SK-MEL-5 (cell line): ENCODE measurements at regions not wholly inside any gene's neighbourhood (a gene's known extent, or its start where the extent isn't known, plus 50 kb on each side); places are given as distances from the start of the nearest gene placed in this dataset.
A peak's percentile ranks its signal among the peaks of the same experiment; 100 is the strongest.
"Not testable (repeated sequence)": the region's sequence is repeated elsewhere in the genome, so short reads cannot be mapped to it uniquely, and the experiment has no call there.

ENCODE experiments used
- DNase-seq: peaks from one replicate; pipeline ENCODE4 v3.0.0-alpha.2; 2016; ENCODE audit warnings: low read depth, low spot score
- in situ Hi-C: cut with HindIII; loops from 2 replicates; pipeline ENCODE4 v1.10.0; 2016; ENCODE audit warnings: low sequenced_read_pairs, high pct_unique_total_duplicates, low pct_unique_long_range_greater_than_20kb

DNA sequence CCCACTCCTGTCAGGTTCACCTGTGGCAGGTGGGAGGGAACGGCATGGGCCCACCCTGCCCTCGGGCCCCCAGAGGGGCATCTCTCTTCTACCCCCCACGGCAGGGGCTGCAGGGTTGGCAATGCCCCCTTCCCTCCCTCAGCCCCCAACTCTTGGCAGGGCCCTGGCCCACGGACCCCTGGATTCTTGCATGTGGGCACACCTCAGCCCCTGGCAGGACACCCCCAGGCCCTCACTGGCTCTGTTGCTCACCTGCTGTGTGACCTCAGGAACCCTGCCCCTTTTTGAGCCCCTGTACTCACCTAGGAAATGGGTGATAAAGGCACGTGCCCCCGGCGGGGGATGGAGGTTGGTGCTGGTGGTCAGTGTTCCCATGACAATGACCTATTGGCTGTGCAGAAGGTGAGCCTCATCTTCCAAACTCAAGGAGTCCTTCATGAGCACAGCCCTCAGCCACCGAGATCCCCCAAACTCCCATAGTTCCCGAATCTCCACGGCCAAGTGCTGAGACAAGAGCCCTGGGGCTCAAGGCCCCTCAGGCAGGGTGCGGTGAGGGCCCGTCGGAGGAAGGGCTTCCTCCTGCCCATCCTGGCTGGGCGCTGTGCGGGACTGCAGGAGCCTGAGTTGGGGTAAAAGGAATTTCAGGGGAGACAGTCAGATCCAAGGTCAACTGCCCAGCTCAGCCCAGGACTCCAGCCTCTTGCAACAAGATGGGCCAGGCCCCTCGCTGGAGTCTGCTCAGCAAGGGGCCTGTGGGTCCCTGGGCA is 198.2 kb downstream of the IGLL1 start:
- no peak for DNase-seq
- in situ Hi-C loops: no loop called here

DNA sequence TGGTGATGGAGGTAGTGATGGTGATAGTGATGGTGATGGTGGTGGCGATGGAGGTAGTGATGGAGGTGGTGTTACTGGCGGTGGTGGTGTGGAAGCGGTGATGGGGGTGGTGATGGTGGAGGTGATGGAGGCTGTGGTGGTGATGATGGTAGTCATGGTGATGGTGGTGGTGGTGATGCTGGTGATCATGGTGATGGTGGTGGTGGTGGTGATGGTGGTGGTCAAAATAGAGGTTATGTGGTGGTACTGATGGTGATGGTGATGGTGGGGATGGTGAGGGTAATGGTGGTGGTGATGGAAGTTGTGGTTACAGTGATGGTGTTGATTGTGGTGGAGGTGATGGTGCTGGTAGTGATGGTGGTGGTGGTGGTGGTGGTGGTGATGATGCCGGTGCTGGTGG is 199.2 kb downstream of the IGLL1 start:
- in situ Hi-C loops: no loop called here
- no peak for DNase-seq

DNA sequence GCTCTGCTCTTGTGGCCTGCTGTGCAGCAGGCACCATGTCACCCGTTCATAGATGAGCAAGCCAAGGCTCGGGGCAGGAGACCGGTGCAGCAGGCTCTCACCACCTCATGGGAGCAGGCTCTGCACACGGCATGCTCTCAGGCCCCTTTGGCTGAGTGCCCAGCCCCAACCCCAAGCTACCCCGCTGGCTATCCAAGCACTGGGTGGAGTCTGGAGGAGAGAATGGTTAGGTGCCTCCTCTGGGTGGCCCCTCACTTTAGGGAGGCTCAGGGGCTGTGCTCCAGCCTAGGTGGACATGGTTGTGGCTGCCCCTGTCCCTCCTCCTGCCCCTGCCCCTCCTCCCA is 199.9 kb downstream of the IGLL1 start:
- no peak for DNase-seq
- in situ Hi-C loops: no loop called here

DNA sequence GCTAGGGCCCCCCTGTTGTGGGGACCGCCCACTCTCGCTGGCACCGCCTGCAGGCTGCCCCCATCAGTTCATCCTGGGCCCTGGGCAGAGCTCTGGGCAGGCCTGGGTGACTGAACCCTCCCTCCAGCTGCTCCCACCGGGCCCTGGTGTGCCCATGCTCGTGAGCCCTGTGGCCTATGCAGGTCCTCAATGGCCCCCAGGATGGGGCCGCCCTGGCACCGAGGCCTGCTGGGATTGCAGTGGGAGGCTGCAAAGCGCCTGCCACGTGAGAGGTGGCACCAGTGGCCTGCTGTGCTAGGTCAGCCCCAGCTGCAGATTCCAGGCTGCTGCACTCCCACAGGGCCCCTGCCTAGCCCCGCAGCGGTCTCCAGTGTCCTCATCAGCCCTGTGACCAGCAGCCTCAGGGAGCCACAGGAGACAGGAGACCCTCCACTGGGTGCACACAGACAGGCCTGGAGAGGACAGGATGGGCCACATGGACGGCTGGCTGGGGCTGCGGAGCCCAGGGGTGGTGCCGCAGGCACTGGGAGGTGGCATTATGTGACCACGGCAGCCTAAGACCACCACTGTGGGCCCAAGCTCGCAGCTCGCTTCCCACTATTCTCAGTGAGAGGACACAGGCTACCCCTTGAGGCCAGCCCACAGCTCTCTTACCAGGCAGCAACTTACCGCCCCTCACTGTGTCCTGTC is 199.4 kb downstream of the BCR start:
- in situ Hi-C loops, DNase-seq: not testable (repeated sequence)

DNA sequence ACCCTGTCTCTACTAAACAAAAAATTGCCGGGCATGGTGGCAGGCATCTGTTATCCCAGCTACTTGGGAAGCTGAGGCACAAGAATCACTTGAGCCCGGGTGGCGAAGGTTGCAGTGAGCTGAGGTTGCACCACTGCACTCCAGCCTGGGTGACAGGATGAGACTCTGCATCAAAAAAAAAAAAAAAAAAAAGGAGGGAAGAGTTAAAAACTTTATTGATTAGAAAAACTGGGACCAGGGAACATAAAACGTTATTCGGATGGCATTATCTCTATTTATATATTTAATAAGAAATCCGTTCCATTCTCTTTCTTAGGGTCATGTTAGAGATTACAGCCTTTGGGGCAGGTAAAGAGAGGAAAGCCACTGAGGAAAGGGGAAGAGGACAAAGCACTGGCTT is 197.5 kb downstream of the BCR start:
- no peak for DNase-seq
- in situ Hi-C loops: no loop called here

DNA sequence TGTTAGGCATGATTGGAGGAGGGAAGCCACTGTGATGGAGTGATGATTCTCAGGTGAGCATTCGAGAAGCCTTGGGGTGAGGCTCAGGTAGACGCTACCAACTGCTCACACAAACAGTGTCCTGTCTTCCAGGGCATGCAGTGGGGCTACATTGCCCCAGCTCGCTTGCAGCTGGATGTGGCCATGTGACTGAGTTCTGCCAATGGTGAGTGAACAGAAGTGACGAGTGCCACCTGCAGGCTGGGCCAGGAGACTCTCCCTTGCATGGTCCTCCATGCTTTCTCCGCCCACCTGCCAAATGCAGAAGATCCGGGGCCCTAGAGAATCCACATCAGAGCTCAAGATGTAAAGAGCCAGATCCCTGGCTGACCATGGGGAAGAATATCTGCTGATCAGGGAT is 195.9 kb downstream of the BCR start:
- in situ Hi-C loops: no loop called here
- DNase-seq: peak; percentile 81

DNA sequence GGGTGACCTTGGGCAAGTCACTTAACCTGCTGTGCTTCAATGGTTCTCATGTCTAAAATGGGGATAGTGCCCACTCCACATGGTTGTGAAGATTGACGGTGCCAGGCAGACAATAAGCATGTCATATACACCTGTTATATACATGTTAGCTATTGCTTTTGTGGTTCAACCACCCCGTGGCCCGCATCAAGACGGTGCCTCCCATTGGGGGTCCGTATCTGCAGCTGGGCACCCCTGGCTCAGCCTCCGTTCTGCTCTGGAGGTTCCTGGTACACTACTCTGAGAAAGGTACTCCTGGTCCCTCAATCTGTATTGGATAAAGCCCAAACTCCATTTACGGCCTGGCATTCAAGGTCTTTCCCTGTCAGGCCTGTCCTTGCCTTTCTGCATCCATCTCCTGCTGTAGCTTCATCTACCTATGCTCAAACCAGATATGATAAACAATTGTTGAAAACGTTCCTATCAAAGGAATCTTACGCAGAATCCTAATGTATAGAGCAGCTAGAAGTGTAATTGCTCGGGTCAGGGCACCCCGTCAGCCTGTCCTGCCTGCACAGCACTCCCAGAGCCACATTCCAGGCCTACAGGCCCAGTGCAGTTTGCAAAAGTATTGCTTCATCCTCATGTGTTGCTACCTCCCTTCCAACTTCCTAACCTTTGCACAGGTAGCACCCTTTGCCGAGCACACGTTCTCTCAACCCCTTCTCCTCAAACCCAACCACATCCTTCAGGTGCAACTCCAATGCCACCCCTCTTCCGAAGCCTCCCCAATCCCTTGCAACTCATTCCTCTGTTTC is 194.9 kb downstream of the BCR start:
- no peak for DNase-seq
- in situ Hi-C loops: no loop called here

DNA sequence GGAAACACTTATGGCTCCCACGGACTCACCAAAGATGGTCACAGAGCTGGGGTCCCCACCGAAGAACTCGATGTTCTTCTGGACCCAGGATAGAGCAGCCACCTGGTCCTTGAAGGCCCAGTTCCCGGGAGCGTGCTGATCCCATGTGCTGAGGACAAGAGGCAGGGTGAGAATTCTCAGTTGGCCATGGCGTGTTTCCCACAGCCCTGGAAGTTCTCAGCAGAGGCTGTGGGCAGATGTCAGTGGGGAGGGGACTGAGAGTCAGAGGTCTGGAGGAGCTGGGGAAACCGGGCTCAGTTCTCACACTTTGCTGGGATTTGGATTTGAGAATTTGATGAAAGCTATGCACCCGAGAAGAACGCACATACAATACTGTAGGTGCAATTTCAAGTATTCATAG is 193.3 kb downstream of the BCR start:
- in situ Hi-C loops: no loop called here
- no peak for DNase-seq

DNA sequence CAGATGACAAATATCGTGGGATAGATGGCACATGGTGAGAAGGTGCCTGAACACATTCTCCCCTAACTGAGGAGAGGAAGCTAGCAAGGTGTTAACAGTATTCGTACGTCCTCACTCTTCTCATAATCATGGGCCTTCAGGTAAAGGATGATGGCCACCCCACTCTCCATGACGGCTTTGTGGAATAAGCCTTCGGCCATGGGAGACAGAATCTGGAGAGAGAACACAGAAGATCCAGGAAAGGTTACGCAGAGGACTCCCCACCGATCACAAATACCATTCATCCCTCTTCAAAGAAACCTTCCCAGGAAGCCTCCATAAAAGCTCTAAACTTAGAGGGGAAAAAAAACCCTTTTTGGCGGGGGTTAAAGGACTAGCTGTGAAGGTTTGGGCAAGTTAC is 189.9 kb downstream of the BCR start:
- in situ Hi-C loops: no loop called here

DNA sequence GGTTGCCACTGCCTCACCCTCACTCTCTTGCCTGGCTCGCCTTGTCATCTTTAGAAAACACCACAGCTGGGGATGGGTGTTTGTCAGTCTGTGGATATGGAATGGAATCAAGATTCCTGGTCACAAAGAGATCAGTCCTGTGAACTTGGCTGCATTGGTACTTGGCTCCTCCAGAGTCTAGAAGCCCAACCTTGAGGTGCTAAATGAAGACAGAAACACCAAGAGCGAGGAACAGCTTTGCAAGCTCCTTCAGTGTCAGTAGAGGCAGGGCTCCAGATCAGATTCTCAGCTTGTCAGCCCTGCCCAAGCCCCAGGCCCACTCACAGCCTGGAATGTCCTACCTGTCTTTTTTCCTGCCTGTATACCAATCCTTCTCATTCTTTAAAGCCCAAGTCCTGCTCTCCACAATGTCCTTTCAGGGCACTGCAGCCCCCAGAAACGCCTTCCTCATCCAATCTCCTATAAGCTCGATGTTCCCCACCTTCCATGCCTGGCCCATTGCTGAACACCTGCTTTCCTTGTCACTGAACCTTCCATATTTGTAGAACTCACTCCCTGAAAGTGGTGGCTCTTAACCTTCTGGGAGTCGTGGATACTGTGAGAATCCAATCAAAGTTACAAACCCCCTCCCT is 188.9 kb downstream of the BCR start:
- in situ Hi-C loops: no loop called here

More for the DNA sequence above, 189.9 kb downstream of the BCR start:
- DNase-seq: no peak

More for the DNA sequence above, 188.9 kb downstream of the BCR start:
- no peak for DNase-seq
